SK-N-SH (cell line): ENCODE measurements at regions not wholly inside any gene's neighbourhood (a gene's known extent, or its start where the extent isn't known, plus 50 kb on each side); places are given as distances from the start of the nearest gene placed in this dataset.

ENCODE experiments used
- CTCF ChIA-PET: fragments of 300-600, 350-600 bp; formaldehyde crosslinking; extraction: SDS; loops from one replicate; lab custom pipeline; 2021; lab: Yijun Ruan, JAX
- POLR2A ChIA-PET: fragments of 350-600 bp; sonication (Branson Sonifier 250); formaldehyde crosslinking; extraction: SDS; loops from one replicate; lab custom pipeline; 2020; ENCODE audit warnings: antibody characterized with exemption, inconsistent platforms; lab: Yijun Ruan, JAX
- DNase-seq: peaks from one replicate; pipeline ENCODE4 v3.0.0; 2012
- H2AFZ ChIP-seq: fragments of 200-600 bp; sonication (generic); 2 replicates; pipeline ENCODE4 v1.8.1; 2016; ENCODE audit warnings: antibody characterized with exemption, mild to moderate bottlenecking, low read depth
- H3F3A ChIP-seq: fragments of 200-600 bp; sonication (generic); replicated peaks from 2 replicates; pipeline ENCODE3; 2016; ENCODE audit warnings: antibody characterized with exemption, mild to moderate bottlenecking; ENCODE audit not compliant: insufficient read depth
- H3K27ac ChIP-seq, 2 experiments: fragments of 200-500 bp in 1 of 2; fragments of 200-600 bp in 1 of 2; sonication (Bioruptor generic) in 1 of 2; sonication (generic), shearing (Covaris generic) in 1 of 2; 2 replicates each; pipeline versions ENCODE4 v1.5.1 to v1.6.1; 2014 to 2016; ENCODE audit warnings: low read depth in 2 of 2, inconsistent platforms in 1 of 2, low read length in 1 of 2, mild to moderate bottlenecking in 1 of 2, mixed read lengths in 1 of 2
- H3K27me3 ChIP-seq: fragments of 200-600 bp; sonication (generic), shearing (Covaris generic); 2 replicates; pipeline ENCODE4 v1.6.1; 2016; ENCODE audit warnings: mixed run types; ENCODE audit not compliant: insufficient read depth
- H3K36me3 ChIP-seq, 2 experiments: fragments of 200-500 bp in 1 of 2; fragments of 200-600 bp in 1 of 2; sonication (Bioruptor generic) in 1 of 2; sonication (generic) in 1 of 2; replicated peaks in 1 of 2; 2 replicates each; pipeline versions ENCODE3 to v1.5.1; 2014 to 2016; ENCODE audit warnings: low read length in 1 of 2, mild to moderate bottlenecking in 1 of 2; ENCODE audit not compliant: insufficient read depth in 2 of 2, control insufficient read depth in 1 of 2
- H3K4me1 ChIP-seq, 2 experiments: fragments of 200-500 bp in 1 of 2; fragments of 200-600 bp in 1 of 2; sonication (Bioruptor generic) in 1 of 2; sonication (generic), shearing (Covaris generic) in 1 of 2; 2 replicates each; pipeline versions ENCODE4 v1.5.1 to v1.6.1; 2014 to 2016; ENCODE audit warnings: low read depth in 1 of 2, low read length in 1 of 2, mixed run types in 1 of 2; ENCODE audit not compliant: insufficient read depth in 2 of 2, control insufficient read depth in 1 of 2
- H3K4me2 ChIP-seq: fragments of 200-600 bp; sonication (generic), shearing (Covaris generic); 2 replicates; pipeline ENCODE4 v1.6.1; 2017; ENCODE audit warnings: mixed run types
- H3K4me3 ChIP-seq, 2 experiments: fragments of 200-500 bp in 1 of 2; fragments of 200-600 bp in 1 of 2; sonication (Bioruptor generic) in 1 of 2; sonication (generic), shearing (Covaris generic) in 1 of 2; 2 replicates each; pipeline versions ENCODE4 v1.5.1 to v1.8.1; 2014 to 2016; ENCODE audit warnings: low read depth in 2 of 2, inconsistent platforms in 1 of 2, low read length in 1 of 2, mild to moderate bottlenecking in 1 of 2, mixed read lengths in 1 of 2, moderate library complexity in 1 of 2
- H3K79me2 ChIP-seq: fragments of 200-600 bp; sonication (generic); 2 replicates; pipeline ENCODE4 v1.8.1; 2017; ENCODE audit warnings: mild to moderate bottlenecking; ENCODE audit not compliant: insufficient read depth
- H3K9ac ChIP-seq: fragments of 200-600 bp; sonication (generic); 2 replicates; pipeline ENCODE4 v1.6.1; 2017; ENCODE audit warnings: mixed run types
- H3K9me2 ChIP-seq: fragments of 200-600 bp; sonication (generic); 2 replicates; pipeline ENCODE4 v1.6.1; 2017; ENCODE audit warnings: mixed run types
- H3K9me3 ChIP-seq: fragments of 200-600 bp; sonication (generic); 2 replicates; pipeline ENCODE4 v1.6.1; 2017; ENCODE audit warnings: mixed run types, mild to moderate bottlenecking, moderate library complexity
- H4K20me1 ChIP-seq: fragments of 200-600 bp; sonication (generic); 2 replicates; pipeline ENCODE4 v1.6.1; 2017; ENCODE audit warnings: mild to moderate bottlenecking, mixed run types; ENCODE audit not compliant: insufficient read depth
- CHD2 ChIP-seq: fragments of 150-350 bp; IDR thresholded peaks from 2 replicates; pipeline ENCODE4 v1.6.1; 2018; ENCODE audit warnings: low read length; ENCODE audit not compliant: partially characterized antibody
- ELF1 ChIP-seq: IDR thresholded peaks from 2 replicates; pipeline ENCODE4 v1.4.0; 2012
- EP300 ChIP-seq, 2 experiments: IDR thresholded peaks; 2 replicates each; pipeline versions ENCODE4 v1.4.0 to v1.6.1; 2012; ENCODE audit warnings: borderline replicate concordance in 1 of 2, low read depth in 1 of 2, low read length in 1 of 2
- EZH2phosphoT487 ChIP-seq: fragments of 200-600 bp; sonication (generic); IDR thresholded peaks from 2 replicates; pipeline ENCODE4 v1.6.1; 2017; ENCODE audit warnings: low read depth, mixed run types, mild to moderate bottlenecking, antibody characterized with exemption, moderate library complexity, borderline replicate concordance
- FOXJ3 ChIP-seq: sonication (generic); formaldehyde crosslinking; IDR thresholded peaks from 2 replicates; pipeline ENCODE4 v1.5.1; 2020; ENCODE audit warnings: mild to moderate bottlenecking, missing genetic modification reagents
- FOXM1 ChIP-seq: IDR thresholded peaks from 2 replicates; pipeline ENCODE4 v1.4.0; 2012; ENCODE audit warnings: low read depth, mild to moderate bottlenecking
- GABPA ChIP-seq: IDR thresholded peaks from 2 replicates; pipeline ENCODE4 v1.4.0; 2012; ENCODE audit warnings: low read depth, mild to moderate bottlenecking
- JUND ChIP-seq: IDR thresholded peaks from 2 replicates; pipeline ENCODE4 v1.4.0; 2012
- MEF2A ChIP-seq: IDR thresholded peaks from 2 replicates; pipeline ENCODE4 v1.4.0; 2012; ENCODE audit warnings: low read depth, borderline replicate concordance
- MXI1 ChIP-seq: IDR thresholded peaks from 2 replicates; pipeline ENCODE4 v1.6.1; 2012; ENCODE audit warnings: mild to moderate bottlenecking, low read depth, low read length, improper control_type of control experiment
- NFIC ChIP-seq: IDR thresholded peaks from 2 replicates; pipeline ENCODE4 v1.4.0; 2012; ENCODE audit warnings: borderline replicate concordance
- NRF1 ChIP-seq: IDR thresholded peaks from 2 replicates; pipeline ENCODE4 v1.6.1; 2012; ENCODE audit warnings: low read depth, mild to moderate bottlenecking, low read length
- POLR2AphosphoS5 ChIP-seq: IDR thresholded peaks from 2 replicates; pipeline ENCODE4 v1.6.1; 2012; ENCODE audit warnings: low read depth, low read length
- RFX5 ChIP-seq: IDR thresholded peaks from 2 replicates; pipeline ENCODE4 v1.6.1; 2012; ENCODE audit warnings: mild to moderate bottlenecking, improper control_type of control experiment, low read length
- SIN3A ChIP-seq: IDR thresholded peaks from 2 replicates; pipeline ENCODE4 v1.6.1; 2012; ENCODE audit warnings: low read depth, mild to moderate bottlenecking, low read length, moderate library complexity, borderline replicate concordance
- SMC3 ChIP-seq: IDR thresholded peaks from 2 replicates; pipeline ENCODE4 v1.6.1; 2012; ENCODE audit warnings: low read depth, low read length, improper control_type of control experiment
- TCF12 ChIP-seq: IDR thresholded peaks from 2 replicates; pipeline ENCODE4 v1.4.0; 2012
- TEAD4 ChIP-seq: IDR thresholded peaks from 2 replicates; pipeline ENCODE4 v1.4.0; 2012; ENCODE audit warnings: mild to moderate bottlenecking, borderline replicate concordance; ENCODE audit not compliant: insufficient read depth
- WGBS: methylation state at CpG from one replicate; pipeline ENCODE4 v1.1.6; 2017; ENCODE audit warnings: low lambda C conversion rate; 5-methylcytosine and 5-hydroxymethylcytosine counted together
- TF ChIP-seq, protein P1 (sequence below): IDR thresholded peaks from 2 replicates; pipeline ENCODE4; 2012
- TF ChIP-seq, protein P2 (sequence below): IDR thresholded peaks from 2 replicates; pipeline ENCODE4 v1.4.0; 2012; ENCODE audit warnings: low read depth, borderline replicate concordance
- TF ChIP-seq, protein P3 (sequence below): fragments of 150-350 bp; IDR thresholded peaks from 2 replicates; pipeline ENCODE4 v1.6.1; 2016; ENCODE audit warnings: mild to moderate bottlenecking, low read depth, low read length

DNA sequence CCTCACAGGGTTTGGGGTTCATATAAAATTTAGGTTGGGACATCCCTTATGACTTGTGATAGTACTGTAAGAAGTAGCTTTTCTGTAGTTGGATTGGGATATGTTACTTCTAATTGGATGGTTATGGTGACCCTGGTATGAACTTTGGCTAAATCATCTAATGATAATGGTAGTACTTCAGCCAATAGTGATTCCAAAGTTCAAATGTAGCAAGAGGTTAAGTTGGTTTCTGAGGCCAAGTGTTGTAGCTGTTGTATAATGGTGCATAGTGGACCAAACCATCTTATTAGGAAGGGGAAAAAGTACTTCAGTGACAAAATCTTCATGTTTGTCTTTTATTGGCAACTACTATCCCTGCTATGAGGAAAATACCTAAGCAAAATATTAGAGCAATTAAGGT is 542.1 kb upstream of the IGFBP3 start:
- H3K27me3 ChIP-seq, result no peaks in the 10 kb centered on the region
- H3K27ac ChIP-seq, result no peak overlapping the region
- no peak overlapping the region for H2AFZ ChIP-seq
- peaks cover 15% of the 10 kb centered on the region; the same call in 1 of the 2 replicates for H3K9me3 ChIP-seq
- no peaks in the 10 kb centered on the region for H3K9me2 ChIP-seq
- no peaks in the 10 kb centered on the region for H3K79me2 ChIP-seq
- DNase-seq, result no peak
- TF ChIP-seq ELF1 (no peak), RFX5 (no peak), NFIC (no peak), MEF2A (no peak), EP300 (IDR thresholded peaks at IDR 0.05; ENCODE audit: borderline replicate concordance in 1 of 2, low read depth in 1 of 2, low read length in 1 of 2) (no peak), NRF1 (no peak), SIN3A (no peak), MXI1 (no peak), TCF12 (no peak), CHD2 (no peak), FOXM1 (no peak), SMC3 (no peak), FOXJ3 (CRISPR knock-in tag) (no peak), TEAD4 (no peak), POLR2AphosphoS5 (no peak)
- TF ChIP-seq, protein P1, sequence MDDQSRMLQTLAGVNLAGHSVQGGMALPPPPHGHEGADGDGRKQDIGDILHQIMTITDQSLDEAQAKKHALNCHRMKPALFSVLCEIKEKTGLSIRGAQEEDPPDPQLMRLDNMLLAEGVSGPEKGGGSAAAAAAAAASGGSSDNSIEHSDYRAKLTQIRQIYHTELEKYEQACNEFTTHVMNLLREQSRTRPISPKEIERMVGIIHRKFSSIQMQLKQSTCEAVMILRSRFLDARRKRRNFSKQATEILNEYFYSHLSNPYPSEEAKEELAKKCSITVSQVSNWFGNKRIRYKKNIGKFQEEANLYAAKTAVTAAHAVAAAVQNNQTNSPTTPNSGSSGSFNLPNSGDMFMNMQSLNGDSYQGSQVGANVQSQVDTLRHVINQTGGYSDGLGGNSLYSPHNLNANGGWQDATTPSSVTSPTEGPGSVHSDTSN, result no peak
- TF ChIP-seq, protein P2, sequence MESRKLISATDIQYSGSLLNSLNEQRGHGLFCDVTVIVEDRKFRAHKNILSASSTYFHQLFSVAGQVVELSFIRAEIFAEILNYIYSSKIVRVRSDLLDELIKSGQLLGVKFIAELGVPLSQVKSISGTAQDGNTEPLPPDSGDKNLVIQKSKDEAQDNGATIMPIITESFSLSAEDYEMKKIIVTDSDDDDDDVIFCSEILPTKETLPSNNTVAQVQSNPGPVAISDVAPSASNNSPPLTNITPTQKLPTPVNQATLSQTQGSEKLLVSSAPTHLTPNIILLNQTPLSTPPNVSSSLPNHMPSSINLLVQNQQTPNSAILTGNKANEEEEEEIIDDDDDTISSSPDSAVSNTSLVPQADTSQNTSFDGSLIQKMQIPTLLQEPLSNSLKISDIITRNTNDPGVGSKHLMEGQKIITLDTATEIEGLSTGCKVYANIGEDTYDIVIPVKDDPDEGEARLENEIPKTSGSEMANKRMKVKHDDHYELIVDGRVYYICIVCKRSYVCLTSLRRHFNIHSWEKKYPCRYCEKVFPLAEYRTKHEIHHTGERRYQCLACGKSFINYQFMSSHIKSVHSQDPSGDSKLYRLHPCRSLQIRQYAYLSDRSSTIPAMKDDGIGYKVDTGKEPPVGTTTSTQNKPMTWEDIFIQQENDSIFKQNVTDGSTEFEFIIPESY, result no peak
- TF ChIP-seq, all 33 proteins: peak for 0
- CTCF ChIA-PET, result interaction anchor here (1.2 kb wide), 1 partner anchor 19 kb away, joined by 4 read pairs; no protein-coding TSS in a partner anchor
- H3K4me1 ChIP-seq, result no peaks in the 10 kb centered on the region
- POLR2A ChIA-PET, result no interaction called here
- H3F3A ChIP-seq, result no peaks in the 10 kb centered on the region
- H3K9ac ChIP-seq, result no peak overlapping the region
- no peaks in the 10 kb centered on the region for H4K20me1 ChIP-seq
- H3K36me3 ChIP-seq, result no peaks in the 10 kb centered on the region
- H3K4me2 ChIP-seq, result no peak overlapping the region
- H3K4me3 ChIP-seq, result no peak overlapping the region

DNA sequence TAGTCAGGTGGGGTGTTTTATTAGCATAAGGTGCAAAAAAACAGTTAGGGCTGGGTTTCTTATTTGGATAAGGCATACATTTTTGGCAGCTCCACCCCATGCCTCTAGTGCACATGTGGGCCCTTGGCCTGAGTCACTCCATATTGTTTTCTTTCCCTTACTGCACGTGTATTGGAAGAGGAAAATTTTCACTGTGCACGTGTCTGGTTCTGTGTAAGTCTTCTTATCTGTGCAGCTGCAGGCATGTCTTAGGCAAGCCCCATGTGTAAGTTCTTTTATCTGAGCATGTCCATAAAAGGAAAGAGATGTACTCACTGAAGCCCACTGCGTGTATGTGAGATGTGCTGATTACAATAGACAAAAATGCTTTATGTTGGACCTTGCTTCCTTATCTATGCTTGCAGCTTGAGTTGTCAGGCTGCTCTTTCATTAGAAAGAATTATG is 540.3 kb upstream of the IGFBP3 start:
- no peaks in the 10 kb centered on the region for H3K27me3 ChIP-seq
- no peak overlapping the region for H3K27ac ChIP-seq
- POLR2A ChIA-PET, result no interaction called here
- H3K9ac ChIP-seq, result no peak overlapping the region
- H3K4me3 ChIP-seq, result no peak overlapping the region
- H2AFZ ChIP-seq, result no peak overlapping the region
- no peaks in the 10 kb centered on the region for H3K4me1 ChIP-seq
- CTCF ChIA-PET, result interaction anchor here (0.6 to 1.2 kb wide), 2 partner anchors 377 to 544 kb away, joined by 3 read pairs; no protein-coding TSS in a partner anchor
- DNase-seq, result no peak
- H3K9me2 ChIP-seq, result no peaks in the 10 kb centered on the region
- WGBS, result 29% methylated on average over 3 of the region's 3 CpGs
- H4K20me1 ChIP-seq, result no peaks in the 10 kb centered on the region
- H3K36me3 ChIP-seq, result no peaks in the 10 kb centered on the region
- H3F3A ChIP-seq, result peaks cover 11% of the 10 kb centered on the region
- TF ChIP-seq, protein P3, sequence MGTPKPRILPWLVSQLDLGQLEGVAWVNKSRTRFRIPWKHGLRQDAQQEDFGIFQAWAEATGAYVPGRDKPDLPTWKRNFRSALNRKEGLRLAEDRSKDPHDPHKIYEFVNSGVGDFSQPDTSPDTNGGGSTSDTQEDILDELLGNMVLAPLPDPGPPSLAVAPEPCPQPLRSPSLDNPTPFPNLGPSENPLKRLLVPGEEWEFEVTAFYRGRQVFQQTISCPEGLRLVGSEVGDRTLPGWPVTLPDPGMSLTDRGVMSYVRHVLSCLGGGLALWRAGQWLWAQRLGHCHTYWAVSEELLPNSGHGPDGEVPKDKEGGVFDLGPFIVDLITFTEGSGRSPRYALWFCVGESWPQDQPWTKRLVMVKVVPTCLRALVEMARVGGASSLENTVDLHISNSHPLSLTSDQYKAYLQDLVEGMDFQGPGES, result no peak
- TF ChIP-seq FOXM1 (no peak), EZH2phosphoT487 (no peak), SMC3 (no peak), ELF1 (no peak), SIN3A (no peak), JUND (no peak), TEAD4 (no peak), MXI1 (no peak), CHD2 (no peak), GABPA (no peak)
- 0 out of 2 replicates have a peak, but pooled peaks cover 3% of the 10 kb centered on the region for H3K9me3 ChIP-seq
- H3K4me2 ChIP-seq, result no peak overlapping the region
- H3K79me2 ChIP-seq, result no peaks in the 10 kb centered on the region
